ENCODE measurements at regions not wholly inside any gene's neighbourhood (a gene's known extent, or its start where the extent isn't known, plus 50 kb on each side); places are given as distances from the start of the nearest gene placed in this dataset.

DNA sequence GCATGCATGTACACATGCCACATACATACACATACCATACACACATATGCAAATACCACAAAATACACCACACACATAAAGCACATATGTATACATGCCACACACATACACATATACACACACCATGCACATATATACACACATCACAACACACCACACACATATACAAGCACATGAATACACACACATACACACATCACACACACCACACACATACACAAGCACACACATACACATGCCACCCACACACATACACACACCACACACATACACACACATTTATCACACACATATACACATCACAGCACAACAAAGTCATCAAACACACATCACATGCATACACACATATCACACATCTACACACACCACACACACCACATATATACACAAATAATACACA, 1108.5 kb downstream of the GALC start:
- no peak for ATAC-seq
- H3K79me2 ChIP-seq (ENCODE audit: control insufficient read depth, insufficient read depth, low read length), result no peaks in the 10 kb centered on the region
- H3K27me3 ChIP-seq (replicated peaks in 1 of 2; ENCODE audit: control insufficient read depth in 2 of 2, insufficient read depth in 2 of 2, low read length in 1 of 2), result no peaks in the 10 kb centered on the region
- H2AFZ ChIP-seq (ENCODE audit: control insufficient read depth, low read depth, low read length), result no peak overlapping the region
- no peak overlapping the region for H3K4me3 ChIP-seq
- FAIRE-seq, result no peak
- no peak overlapping the region for H3K9ac ChIP-seq (ENCODE audit: control insufficient read depth, insufficient read depth, low read length)
- in situ Hi-C loops (cut with MboI), result no loop called here
- no peaks in the 10 kb centered on the region for H4K20me1 ChIP-seq (ENCODE audit: control insufficient read depth, insufficient read depth)
- CTCF ChIA-PET, result no interaction called here
- H3K4me1 ChIP-seq (ENCODE audit: control insufficient read depth, insufficient read depth, low read length), result no peaks in the 10 kb centered on the region
- RAD21 ChIA-PET (ENCODE audit: unreplicated experiment), result no interaction called here
- no peaks in the 10 kb centered on the region for H3K36me3 ChIP-seq (ENCODE audit: control insufficient read depth in 2 of 2, insufficient read depth in 2 of 2, low read length in 1 of 2)
- intact Hi-C loops (cut with micrococcal nuclease; ENCODE audit: unreplicated experiment), result no loop called here
- TF ChIP-seq EZH2 (IDR thresholded peaks at IDR 0.05; ENCODE audit: borderline replicate concordance, control insufficient read depth, low read depth, low read length), result no peak
- no peak for TF ChIP-seq ZBED1 (IDR thresholded peaks at IDR 0.05; ENCODE audit: borderline replicate concordance)
- no peak for TF ChIP-seq TARDBP (IDR thresholded peaks at IDR 0.05; ENCODE audit: borderline replicate concordance)
- no peak for TF ChIP-seq GATAD2B (conservative IDR thresholded peaks at IDR 0.05; ENCODE audit: low read depth)
- TF ChIP-seq, protein P1, sequence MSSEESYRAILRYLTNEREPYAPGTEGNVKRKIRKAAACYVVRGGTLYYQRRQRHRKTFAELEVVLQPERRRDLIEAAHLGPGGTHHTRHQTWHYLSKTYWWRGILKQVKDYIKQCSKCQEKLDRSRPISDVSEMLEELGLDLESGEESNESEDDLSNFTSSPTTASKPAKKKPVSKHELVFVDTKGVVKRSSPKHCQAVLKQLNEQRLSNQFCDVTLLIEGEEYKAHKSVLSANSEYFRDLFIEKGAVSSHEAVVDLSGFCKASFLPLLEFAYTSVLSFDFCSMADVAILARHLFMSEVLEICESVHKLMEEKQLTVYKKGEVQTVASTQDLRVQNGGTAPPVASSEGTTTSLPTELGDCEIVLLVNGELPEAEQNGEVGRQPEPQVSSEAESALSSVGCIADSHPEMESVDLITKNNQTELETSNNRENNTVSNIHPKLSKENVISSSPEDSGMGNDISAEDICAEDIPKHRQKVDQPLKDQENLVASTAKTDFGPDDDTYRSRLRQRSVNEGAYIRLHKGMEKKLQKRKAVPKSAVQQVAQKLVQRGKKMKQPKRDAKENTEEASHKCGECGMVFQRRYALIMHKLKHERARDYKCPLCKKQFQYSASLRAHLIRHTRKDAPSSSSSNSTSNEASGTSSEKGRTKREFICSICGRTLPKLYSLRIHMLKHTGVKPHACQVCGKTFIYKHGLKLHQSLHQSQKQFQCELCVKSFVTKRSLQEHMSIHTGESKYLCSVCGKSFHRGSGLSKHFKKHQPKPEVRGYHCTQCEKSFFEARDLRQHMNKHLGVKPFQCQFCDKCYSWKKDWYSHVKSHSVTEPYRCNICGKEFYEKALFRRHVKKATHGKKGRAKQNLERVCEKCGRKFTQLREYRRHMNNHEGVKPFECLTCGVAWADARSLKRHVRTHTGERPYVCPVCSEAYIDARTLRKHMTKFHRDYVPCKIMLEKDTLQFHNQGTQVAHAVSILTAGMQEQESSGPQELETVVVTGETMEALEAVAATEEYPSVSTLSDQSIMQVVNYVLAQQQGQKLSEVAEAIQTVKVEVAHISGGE (CRISPR knock-in tag; IDR thresholded peaks at IDR 0.05), result no peak
- TF ChIP-seq, protein P2, sequence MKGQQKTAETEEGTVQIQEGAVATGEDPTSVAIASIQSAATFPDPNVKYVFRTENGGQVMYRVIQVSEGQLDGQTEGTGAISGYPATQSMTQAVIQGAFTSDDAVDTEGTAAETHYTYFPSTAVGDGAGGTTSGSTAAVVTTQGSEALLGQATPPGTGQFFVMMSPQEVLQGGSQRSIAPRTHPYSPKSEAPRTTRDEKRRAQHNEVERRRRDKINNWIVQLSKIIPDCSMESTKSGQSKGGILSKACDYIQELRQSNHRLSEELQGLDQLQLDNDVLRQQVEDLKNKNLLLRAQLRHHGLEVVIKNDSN (IDR thresholded peaks at IDR 0.05; ENCODE audit: borderline replicate concordance, extremely low read length, insufficient read depth, low read depth, low read length), result no peak
- no peak for TF ChIP-seq NR2C2 (IDR thresholded peaks at IDR 0.05; ENCODE audit: borderline replicate concordance, control insufficient read depth, insufficient read length, low read depth)
- no peak for TF ChIP-seq SRF (IDR thresholded peaks at IDR 0.05; ENCODE audit: low read depth in 2 of 2, low read length in 2 of 2)
- TF ChIP-seq IKZF1 (conservative IDR thresholded peaks at IDR 0.05), result no peak
- no TSS peak for BruUV-seq (replicated peaks)
- no peak overlapping the region for H3K4me2 ChIP-seq (ENCODE audit: control insufficient read depth, insufficient read depth)
- POLR2A ChIA-PET, result no interaction called here
- no peak overlapping the region for H3K27ac ChIP-seq (ENCODE audit: control insufficient read depth, insufficient read depth)
- DNase-seq (ENCODE audit: low read depth, low spot score), result no peak
- H3K9me3 ChIP-seq (replicated peaks; ENCODE audit: control insufficient read depth, insufficient read depth, low read length), result no peaks in the 10 kb centered on the region
- SMC1A ChIA-PET (ENCODE audit: uncharacterized antibody, unreplicated experiment), result no interaction called here
